ENCODE measurements at regions not wholly inside any gene's neighbourhood (a gene's known extent, or its start where the extent isn't known, plus 50 kb on each side); places are given as distances from the start of the nearest gene placed in this dataset.

GRCh38 chr12:42935756-42936155 lies 346.2 kb upstream of the PRICKLE1 start:
- no peak overlapping the region for H3K27ac Mint-ChIP-seq
- ATAC-seq (no peak), DNase-seq (no peak)
- intact Hi-C loops (cut with DNase I, micrococcal nuclease): no loop called here
- H3K4me3 Mint-ChIP-seq: no peak overlapping the region
- ChIA-PET CTCF (interaction anchor here (0.7 kb wide), 1 partner anchor 396 kb away, joined by 3 read pairs; no protein-coding TSS in a partner anchor), POLR2A (no interaction called here)
- H3K27me3 Mint-ChIP-seq: no peaks in the 10 kb centered on the region
- H3K36me3 Mint-ChIP-seq (ENCODE audit: low read depth): no peaks in the 10 kb centered on the region
- H3K4me1 Mint-ChIP-seq: no peaks in the 10 kb centered on the region
- peaks cover 6% of the 10 kb centered on the region for H3K9me3 Mint-ChIP-seq (ENCODE audit: low read depth)

DNA sequence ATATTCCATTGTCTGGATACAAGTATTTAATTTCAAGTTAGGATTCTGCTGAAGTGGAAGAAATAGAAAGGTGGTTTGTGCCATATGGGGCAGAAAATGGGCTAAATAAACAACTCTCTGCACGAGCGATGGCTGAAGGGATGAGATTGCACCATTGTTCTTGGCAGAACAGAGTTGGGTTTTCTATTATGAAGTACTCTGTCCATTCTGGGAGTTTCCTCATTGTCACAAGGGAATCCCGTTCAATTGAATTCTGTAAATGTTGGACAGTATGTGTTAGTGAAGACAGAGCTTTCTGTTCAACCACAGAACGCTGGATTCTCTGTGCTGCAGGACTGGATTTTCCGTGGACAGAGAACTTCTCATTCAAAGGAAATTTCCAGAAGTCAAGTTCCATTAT lies 345.5 kb upstream of the PRICKLE1 start:
- no peaks in the 10 kb centered on the region for H3K36me3 Mint-ChIP-seq (ENCODE audit: low read depth)
- ChIA-PET POLR2A (no interaction called here), CTCF (interaction anchor here (0.7 kb wide), 1 partner anchor 395 kb away, joined by 3 read pairs; no protein-coding TSS in a partner anchor)
- H3K27ac Mint-ChIP-seq: no peak overlapping the region
- no peak overlapping the region for H3K4me3 Mint-ChIP-seq
- peaks cover 3% of the 10 kb centered on the region for H3K9me3 Mint-ChIP-seq (ENCODE audit: low read depth)
- intact Hi-C loops (cut with DNase I, micrococcal nuclease): no loop called here
- ATAC-seq: no peak
- H3K4me1 Mint-ChIP-seq: no peaks in the 10 kb centered on the region
- H3K27me3 Mint-ChIP-seq: no peaks in the 10 kb centered on the region
- no peak for DNase-seq

DNA sequence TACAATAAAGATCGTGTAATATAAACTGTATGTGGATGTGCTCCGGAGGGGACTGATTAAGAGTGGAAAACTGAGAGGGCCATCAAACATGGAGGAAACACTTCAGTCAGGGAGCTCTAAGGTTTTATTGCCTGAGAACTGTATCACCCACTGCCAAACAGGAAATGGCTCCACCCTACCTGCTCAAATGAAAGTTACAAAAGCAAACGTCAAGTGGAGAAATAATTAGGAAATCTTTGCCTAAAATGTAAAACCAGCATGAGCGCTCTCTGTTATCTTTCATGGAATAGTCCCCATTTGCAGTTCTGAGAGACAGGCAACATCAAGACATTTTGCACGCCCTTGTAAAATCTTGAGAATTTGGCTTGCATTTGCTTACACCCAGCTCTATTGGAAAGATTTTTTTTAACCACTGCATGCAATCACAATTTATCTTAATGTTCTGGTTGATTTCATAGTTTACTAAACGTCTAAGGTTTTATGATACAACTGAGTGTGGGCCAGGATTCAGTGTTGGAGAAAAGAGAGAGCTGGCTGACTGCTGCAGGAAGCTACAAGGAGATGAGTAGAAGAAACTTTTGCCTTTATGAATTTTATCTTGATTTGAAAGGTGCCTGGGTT lies 344.0 kb upstream of the PRICKLE1 start:
- H3K4me3 Mint-ChIP-seq: no peak overlapping the region
- ChIA-PET POLR2A (no interaction called here), CTCF (no interaction called here)
- no peaks in the 10 kb centered on the region for H3K4me1 Mint-ChIP-seq
- DNase-seq: no peak
- no peaks in the 10 kb centered on the region for H3K27me3 Mint-ChIP-seq
- no peak for ATAC-seq
- H3K36me3 Mint-ChIP-seq (ENCODE audit: low read depth): no peaks in the 10 kb centered on the region
- intact Hi-C loops (cut with DNase I, micrococcal nuclease): no loop called here
- H3K27ac Mint-ChIP-seq: no peak overlapping the region
- no peaks in the 10 kb centered on the region for H3K9me3 Mint-ChIP-seq (ENCODE audit: low read depth)

GRCh38 chr12:42932936-42933335 lies 343.4 kb upstream of the PRICKLE1 start:
- ChIA-PET CTCF (no interaction called here), POLR2A (no interaction called here)
- Mint-ChIP-seq H3K4me3 (no peak overlapping the region), H3K9me3 (ENCODE audit: low read depth) (no peaks in the 10 kb centered on the region), H3K36me3 (ENCODE audit: low read depth) (no peaks in the 10 kb centered on the region), H3K27ac (no peak overlapping the region), H3K4me1 (no peaks in the 10 kb centered on the region), H3K27me3 (no peaks in the 10 kb centered on the region)
- DNase-seq (no peak), ATAC-seq (no peak)
- intact Hi-C loops (cut with DNase I, micrococcal nuclease): no loop called here

DNA sequence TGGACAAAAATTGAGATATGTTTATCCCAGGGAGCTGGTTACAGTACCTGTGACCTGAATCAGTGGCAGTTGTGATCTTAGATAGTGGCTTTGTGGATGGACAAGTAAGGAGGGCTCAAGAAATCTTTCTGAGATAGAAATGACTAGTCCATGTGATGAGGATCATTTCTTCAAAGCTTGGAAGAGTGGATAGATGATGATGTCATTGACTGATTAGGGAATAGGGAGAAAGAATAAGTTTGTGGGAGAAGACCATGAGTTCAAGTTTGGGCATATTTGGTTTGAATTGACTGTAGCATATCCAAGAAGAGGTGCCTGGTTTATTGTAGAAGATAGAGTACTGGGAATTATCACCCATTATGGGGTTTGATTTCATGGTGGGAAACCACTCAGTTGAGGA lies 336.7 kb upstream of the PRICKLE1 start:
- CTCF ChIA-PET: no interaction called here
- DNase-seq (no peak), ATAC-seq (no peak)
- H3K36me3 Mint-ChIP-seq (ENCODE audit: low read depth): no peaks in the 10 kb centered on the region
- POLR2A ChIA-PET: no interaction called here
- H3K4me1 Mint-ChIP-seq: no peaks in the 10 kb centered on the region
- H3K27ac Mint-ChIP-seq: no peak overlapping the region
- H3K27me3 Mint-ChIP-seq: no peaks in the 10 kb centered on the region
- no peak overlapping the region for H3K4me3 Mint-ChIP-seq
- intact Hi-C loops (cut with DNase I, micrococcal nuclease): no loop called here
- no peaks in the 10 kb centered on the region for H3K9me3 Mint-ChIP-seq (ENCODE audit: low read depth)

DNA sequence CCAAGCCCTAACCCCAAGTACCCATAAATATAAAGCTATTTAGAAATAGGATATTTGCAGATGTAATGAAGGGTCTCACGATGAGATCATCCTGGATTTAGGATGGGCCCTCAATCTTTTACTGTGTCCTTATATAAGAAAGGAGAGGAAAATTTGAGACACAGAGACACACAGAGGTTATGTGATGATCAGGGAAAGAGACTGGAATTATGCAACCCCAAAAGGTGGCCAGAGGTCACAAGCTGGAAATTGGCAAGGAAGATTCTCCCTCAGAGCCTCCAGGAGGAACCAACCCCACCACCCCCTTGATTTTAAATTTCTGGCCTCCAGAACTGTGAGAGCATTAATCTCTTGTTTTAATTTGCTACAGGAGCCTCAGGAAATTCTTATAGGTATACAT lies 334.9 kb upstream of the PRICKLE1 start:
- intact Hi-C loops (cut with DNase I, micrococcal nuclease): no loop called here
- H3K36me3 Mint-ChIP-seq (ENCODE audit: low read depth): no peaks in the 10 kb centered on the region
- POLR2A ChIA-PET: no interaction called here
- H3K4me3 Mint-ChIP-seq: no peak overlapping the region
- CTCF ChIA-PET: no interaction called here
- H3K9me3 Mint-ChIP-seq (ENCODE audit: low read depth): no peaks in the 10 kb centered on the region
- no peaks in the 10 kb centered on the region for H3K4me1 Mint-ChIP-seq
- H3K27me3 Mint-ChIP-seq: no peaks in the 10 kb centered on the region
- no peak for DNase-seq
- H3K27ac Mint-ChIP-seq: no peak overlapping the region
- no peak for ATAC-seq

DNA sequence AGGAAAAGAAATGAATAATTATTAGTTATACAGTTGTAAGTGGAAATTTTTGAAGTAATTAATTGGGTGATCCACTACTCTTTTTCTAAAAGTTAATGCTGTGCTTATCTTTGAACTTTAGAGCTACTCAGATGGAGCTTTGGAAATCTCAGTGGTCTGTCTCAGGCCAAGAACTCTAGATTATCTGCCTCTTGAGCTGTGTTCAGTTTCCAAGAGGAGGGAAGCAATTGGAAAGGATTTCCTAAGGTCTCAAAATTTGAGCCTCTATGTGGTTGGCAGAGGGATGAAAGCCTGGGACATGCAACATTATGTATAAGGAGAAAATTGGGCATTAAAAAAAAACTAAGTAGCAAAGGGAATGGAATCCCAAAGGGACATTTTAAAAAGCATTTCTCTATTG lies 334.0 kb upstream of the PRICKLE1 start:
- intact Hi-C loops (cut with DNase I, micrococcal nuclease): no loop called here
- Mint-ChIP-seq H3K27ac (no peak overlapping the region), H3K4me3 (no peak overlapping the region), H3K36me3 (ENCODE audit: low read depth) (no peaks in the 10 kb centered on the region), H3K4me1 (no peaks in the 10 kb centered on the region), H3K9me3 (ENCODE audit: low read depth) (no peaks in the 10 kb centered on the region), H3K27me3 (no peaks in the 10 kb centered on the region)
- POLR2A ChIA-PET: no interaction called here
- CTCF ChIA-PET: no interaction called here
- no peak for ATAC-seq
- no peak for DNase-seq

- no peaks in the 10 kb centered on the region for H3K27me3 Mint-ChIP-seq
- H3K36me3 Mint-ChIP-seq (ENCODE audit: low read depth): no peaks in the 10 kb centered on the region
- intact Hi-C loops (cut with DNase I, micrococcal nuclease): no loop called here
- no peaks in the 10 kb centered on the region for H3K9me3 Mint-ChIP-seq (ENCODE audit: low read depth)
- POLR2A ChIA-PET: no interaction called here
- DNase-seq (no peak), ATAC-seq (no peak)
- no peak overlapping the region for H3K4me3 Mint-ChIP-seq
- CTCF ChIA-PET: no interaction called here
- H3K4me1 Mint-ChIP-seq: no peaks in the 10 kb centered on the region
- no peak overlapping the region for H3K27ac Mint-ChIP-seq
Measured at GRCh38 chr12:42923156-42923555, 333.6 kb upstream of the PRICKLE1 start.

GRCh38 chr12:42922505-42922850 lies 332.9 kb upstream of the PRICKLE1 start:
- Mint-ChIP-seq H3K9me3 (ENCODE audit: low read depth) (no peaks in the 10 kb centered on the region), H3K4me3 (no peak overlapping the region), H3K4me1 (no peaks in the 10 kb centered on the region), H3K27me3 (no peaks in the 10 kb centered on the region), H3K36me3 (ENCODE audit: low read depth) (no peaks in the 10 kb centered on the region), H3K27ac (no peak overlapping the region)
- DNase-seq (no peak), ATAC-seq (no peak)
- intact Hi-C loops (cut with DNase I, micrococcal nuclease): no loop called here
- CTCF ChIA-PET: no interaction called here
- POLR2A ChIA-PET: no interaction called here

DNA sequence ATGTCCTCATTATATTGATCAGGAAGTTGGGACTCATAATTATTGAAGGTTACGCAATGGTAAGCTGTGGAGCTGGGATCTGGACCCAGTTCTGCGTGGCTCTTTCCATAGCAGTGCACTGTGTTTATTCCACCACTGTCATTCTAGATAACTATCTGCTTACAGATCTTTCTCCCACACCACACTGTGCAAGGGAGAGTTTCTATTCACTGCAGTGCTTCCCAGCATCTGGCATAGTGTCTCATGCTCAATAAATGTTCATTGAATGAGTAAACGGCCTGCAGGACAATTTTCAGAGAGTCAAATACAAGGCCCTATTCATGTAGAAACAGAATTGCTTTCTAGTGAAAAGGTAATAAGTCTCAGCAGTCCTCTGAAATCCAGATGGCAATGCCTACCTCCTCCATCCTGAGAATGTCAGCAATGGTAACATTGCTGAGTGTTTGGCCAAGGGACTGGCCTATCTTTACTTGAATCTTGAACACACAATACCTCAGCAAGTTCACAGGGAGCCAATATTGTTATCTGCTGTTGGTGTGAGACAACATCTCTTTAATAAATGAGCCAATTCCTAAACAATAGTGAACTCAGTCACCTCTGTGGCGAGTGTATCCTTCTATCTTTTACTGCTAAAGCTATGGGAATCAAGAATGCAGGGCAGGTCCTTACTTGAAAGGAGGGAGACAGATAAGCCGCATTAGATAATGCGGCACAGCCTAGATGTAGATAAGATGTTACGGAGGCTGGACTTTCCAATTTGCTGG lies 332.4 kb upstream of the PRICKLE1 start:
- intact Hi-C loops (cut with DNase I, micrococcal nuclease): no loop called here
- ATAC-seq: no peak
- Mint-ChIP-seq H3K27me3 (no peaks in the 10 kb centered on the region), H3K36me3 (ENCODE audit: low read depth) (no peaks in the 10 kb centered on the region), H3K4me1 (no peaks in the 10 kb centered on the region), H3K27ac (no peak overlapping the region), H3K9me3 (ENCODE audit: low read depth) (no peaks in the 10 kb centered on the region), H3K4me3 (no peak overlapping the region)
- ChIA-PET POLR2A (no interaction called here), CTCF (no interaction called here)
- DNase-seq: no peak

DNA sequence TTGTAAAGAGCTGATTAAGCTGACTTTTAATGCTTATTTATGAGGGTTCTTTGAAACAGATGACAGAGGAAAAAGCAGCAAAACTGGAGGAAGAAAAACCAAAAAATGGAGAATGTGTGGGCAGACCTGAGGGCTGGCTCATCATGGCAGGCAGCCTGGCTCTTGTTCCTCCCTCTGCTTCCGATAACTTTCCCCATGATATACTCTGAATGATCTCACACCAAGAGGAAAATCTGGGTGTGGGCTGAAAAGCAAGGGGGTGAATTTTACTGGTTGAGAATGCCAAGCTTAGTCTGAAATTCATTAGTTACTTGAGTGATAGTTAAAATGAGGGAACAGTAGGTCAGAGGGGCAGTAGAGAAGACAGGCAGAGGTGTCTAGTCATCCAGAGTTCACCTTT lies 330.1 kb upstream of the PRICKLE1 start:
- Mint-ChIP-seq H3K9me3 (ENCODE audit: low read depth) (no peaks in the 10 kb centered on the region), H3K36me3 (ENCODE audit: low read depth) (no peaks in the 10 kb centered on the region), H3K27ac (no peak overlapping the region), H3K4me1 (no peaks in the 10 kb centered on the region), H3K4me3 (no peak overlapping the region), H3K27me3 (no peaks in the 10 kb centered on the region)
- CTCF ChIA-PET: interaction anchor here (0.6 kb wide), 1 partner anchor 1380 kb away, joined by 3 read pairs; no protein-coding TSS in a partner anchor
- ATAC-seq (no peak), DNase-seq (no peak)
- POLR2A ChIA-PET: no interaction called here
- intact Hi-C loops (cut with DNase I, micrococcal nuclease): no loop called here

- Mint-ChIP-seq H3K27me3 (no peaks in the 10 kb centered on the region), H3K27ac (no peak overlapping the region), H3K9me3 (ENCODE audit: low read depth) (no peaks in the 10 kb centered on the region), H3K4me3 (no peak overlapping the region), H3K36me3 (ENCODE audit: low read depth) (no peaks in the 10 kb centered on the region), H3K4me1 (no peaks in the 10 kb centered on the region)
- ATAC-seq: no peak
- intact Hi-C loops (cut with DNase I, micrococcal nuclease): no loop called here
- POLR2A ChIA-PET: no interaction called here
- no peak for DNase-seq
- CTCF ChIA-PET: no interaction called here
Measured at GRCh38 chr12:42918443-42918842, 328.9 kb upstream of the PRICKLE1 start.

Measured in activated CD4-positive, alpha-beta T cell treated with anti-CD3 and anti-CD28 coated beads for 36 hours (primary cell).